Body of pancreas (tissue), 4 donors: ENCODE measurements at regions not wholly inside any gene's neighbourhood (a gene's known extent, or its start where the extent isn't known, plus 50 kb on each side); places are given as distances from the start of the nearest gene placed in this dataset.
"Not testable (repeated sequence)": the region's sequence is repeated elsewhere in the genome, so short reads cannot be mapped to it uniquely, and the experiment has no call there.

Source experiments
- ATAC-seq: fragments of 150-250 bp; one replicate; pipeline ENCODE4 v1.9.1; 2016
- DNase-seq, 4 donors: peaks; one replicate each; pipeline ENCODE4 v3.0.0-alpha.2; 2019
- H3K27ac ChIP-seq, 4 donors: fragments of 200-600 bp; sonication (generic); 1 replicate in 3 of 4; 2 replicates in 1 of 4; pipeline versions ENCODE4 v1.5.1 to v1.6.1; 2016 to 2019; ENCODE audit warnings: mild to moderate bottlenecking in 1 of 4, mixed read lengths in 1 of 4, moderate library complexity in 1 of 4
- H3K27me3 ChIP-seq, 2 donors: fragments of 200-600 bp; sonication (generic); one replicate each; pipeline ENCODE4 v1.6.0; 2016; ENCODE audit warnings: mild to moderate bottlenecking in 1 of 2
- H3K36me3 ChIP-seq, 2 donors: fragments of 200-600 bp; sonication (generic); replicated peaks in 1 of 2; 2 replicates each; pipeline ENCODE4 v1.5.1; 2016; ENCODE audit warnings: low read depth in 2 of 2; ENCODE audit not compliant: insufficient read depth in 1 of 2
- H3K4me1 ChIP-seq: fragments of 200-600 bp; sonication (generic); one replicate; pipeline ENCODE4 v1.6.0; 2016
- H3K4me3 ChIP-seq, 2 donors: fragments of 200-600 bp; sonication (generic); 1 replicate in 1 of 2; 2 replicates in 1 of 2; pipeline ENCODE4 v1.5.1; 2016 to 2019
- H3K9me3 ChIP-seq, 3 donors: fragments of 200-600 bp; sonication (generic); 1 replicate in 2 of 3; 2 replicates in 1 of 3; pipeline ENCODE4 v1.5.1; 2016
- POLR2A ChIP-seq, 3 donors: fragments of 450-650 bp; IDR thresholded peaks; one replicate each; pipeline ENCODE4 v1.6.1; 2016; ENCODE audit warnings: antibody characterized with exemption in 3 of 3, mild to moderate bottlenecking in 2 of 3
- WGBS, 2 donors: methylation state at CpG; one replicate each; pipeline ENCODE4 v1.1.5; 2017; 5-methylcytosine and 5-hydroxymethylcytosine counted together
- intact Hi-C: fragments of 100-400 bp; cut with DNase I; formaldehyde crosslinking; loops from one replicate; pipeline ENCODE4 v1.15.1; 2023
- TF ChIP-seq, protein P1 (sequence below), 7 experiments: fragments of 450-650 bp in 4 of 7; fragments of 200-600 bp in 3 of 7; sonication (generic) in 3 of 7; IDR thresholded peaks; one replicate each; pipeline ENCODE4 v1.5.1; 2016 to 2019; ENCODE audit warnings: antibody characterized with exemption in 7 of 7

DNA sequence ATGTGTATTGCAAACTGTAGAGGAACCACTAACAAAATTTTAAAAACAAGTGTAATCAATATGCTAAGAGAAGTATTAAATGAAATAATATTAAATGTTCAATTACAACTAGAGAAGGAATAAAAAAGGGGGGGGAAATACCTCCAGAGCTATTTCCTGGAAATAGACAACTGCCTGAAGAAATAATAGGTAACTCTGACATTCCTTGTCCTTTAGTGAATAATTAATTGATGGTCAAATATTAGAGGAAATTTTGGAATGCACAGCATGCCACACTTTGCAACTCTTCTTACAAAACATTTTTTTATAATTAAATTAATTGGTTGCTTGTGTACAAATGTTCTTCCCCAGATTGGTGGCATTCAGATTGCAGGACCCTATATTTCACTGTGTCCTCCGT is 342.6 kb upstream of the COL8A1 start:
- Histone ChIP-seq H3K27me3 (no peaks in the 10 kb centered on the region), H3K4me1 (no peaks in the 10 kb centered on the region), H3K36me3 (no peaks in the 10 kb centered on the region), H3K9me3 (no peaks in the 10 kb centered on the region), H3K27ac (no peak overlapping the region), H3K4me3 (no peak overlapping the region)
- TF ChIP-seq, protein P1, sequence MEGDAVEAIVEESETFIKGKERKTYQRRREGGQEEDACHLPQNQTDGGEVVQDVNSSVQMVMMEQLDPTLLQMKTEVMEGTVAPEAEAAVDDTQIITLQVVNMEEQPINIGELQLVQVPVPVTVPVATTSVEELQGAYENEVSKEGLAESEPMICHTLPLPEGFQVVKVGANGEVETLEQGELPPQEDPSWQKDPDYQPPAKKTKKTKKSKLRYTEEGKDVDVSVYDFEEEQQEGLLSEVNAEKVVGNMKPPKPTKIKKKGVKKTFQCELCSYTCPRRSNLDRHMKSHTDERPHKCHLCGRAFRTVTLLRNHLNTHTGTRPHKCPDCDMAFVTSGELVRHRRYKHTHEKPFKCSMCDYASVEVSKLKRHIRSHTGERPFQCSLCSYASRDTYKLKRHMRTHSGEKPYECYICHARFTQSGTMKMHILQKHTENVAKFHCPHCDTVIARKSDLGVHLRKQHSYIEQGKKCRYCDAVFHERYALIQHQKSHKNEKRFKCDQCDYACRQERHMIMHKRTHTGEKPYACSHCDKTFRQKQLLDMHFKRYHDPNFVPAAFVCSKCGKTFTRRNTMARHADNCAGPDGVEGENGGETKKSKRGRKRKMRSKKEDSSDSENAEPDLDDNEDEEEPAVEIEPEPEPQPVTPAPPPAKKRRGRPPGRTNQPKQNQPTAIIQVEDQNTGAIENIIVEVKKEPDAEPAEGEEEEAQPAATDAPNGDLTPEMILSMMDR (IDR thresholded peaks at IDR 0.05), result no peak
- TF ChIP-seq POLR2A (IDR thresholded peaks at IDR 0.05), result no peak
- ATAC-seq, result no peak
- WGBS, 2 donors, result 38 to 52% methylated on average over 1 of the region's 1 CpG
- no peak for DNase-seq
- intact Hi-C loops, result no loop called here

DNA sequence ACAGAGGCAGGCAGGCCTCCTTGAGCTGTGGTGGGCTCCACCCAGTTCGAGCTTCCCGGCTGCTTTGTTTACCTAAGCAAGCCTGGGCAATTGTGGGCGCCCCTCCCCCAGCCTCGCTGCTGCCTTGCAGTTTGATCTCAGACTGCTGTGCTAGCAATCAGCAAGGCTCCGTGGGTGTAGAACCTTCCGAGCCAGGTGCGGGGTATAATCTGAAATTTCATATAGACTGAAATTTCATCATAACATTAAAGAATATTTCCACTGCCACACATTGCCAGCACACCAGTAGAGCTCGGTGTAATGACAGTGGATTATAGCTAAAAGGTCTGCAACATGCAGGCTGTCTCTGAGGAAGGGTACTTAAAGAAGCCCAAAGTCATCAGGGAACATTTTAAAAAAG is 344.3 kb upstream of the COL8A1 start:
- H3K4me1 ChIP-seq, H3K4me3 ChIP-seq, H3K27me3 ChIP-seq, intact Hi-C loops, H3K27ac ChIP-seq, ATAC-seq, H3K36me3 ChIP-seq, H3K9me3 ChIP-seq, DNase-seq: not testable (repeated sequence)
- WGBS, 2 donors, result 6 to 9% methylated on average over 5 to 7 of the region's 8 CpGs

DNA sequence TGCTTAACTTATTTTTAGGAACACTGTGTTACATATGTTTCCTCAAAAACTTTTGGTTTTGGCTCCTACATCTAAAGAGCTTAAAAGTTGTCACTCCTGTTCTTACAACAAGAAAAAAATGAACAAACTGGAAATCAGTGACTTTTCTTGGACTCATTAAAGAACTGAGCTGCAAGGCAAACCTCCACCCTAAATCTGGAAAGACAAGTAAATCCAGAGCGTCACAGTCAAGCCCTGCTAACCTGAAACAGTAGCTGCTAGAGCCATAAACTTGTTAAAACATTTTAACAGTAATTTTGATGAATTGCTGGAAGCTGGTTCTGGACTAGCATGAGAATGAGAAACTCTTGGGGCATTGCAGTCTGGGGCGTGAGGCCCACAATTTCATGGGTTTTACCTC is 350.5 kb upstream of the COL8A1 start:
- H3K36me3 ChIP-seq, result no peaks in the 10 kb centered on the region
- no peaks in the 10 kb centered on the region for H3K4me1 ChIP-seq
- no peak overlapping the region for H3K4me3 ChIP-seq
- H3K27me3 ChIP-seq, result no peaks in the 10 kb centered on the region
- no peaks in the 10 kb centered on the region for H3K9me3 ChIP-seq
- intact Hi-C loops, result no loop called here
- TF ChIP-seq POLR2A (IDR thresholded peaks at IDR 0.05), result no peak
- TF ChIP-seq, protein P1 (IDR thresholded peaks at IDR 0.05), result no peak
- H3K27ac ChIP-seq, result no peak overlapping the region
- DNase-seq (no peak), ATAC-seq (no peak)
- WGBS, 2 donors, result 38 to 40% methylated on average over 2 of the region's 2 CpGs

DNA sequence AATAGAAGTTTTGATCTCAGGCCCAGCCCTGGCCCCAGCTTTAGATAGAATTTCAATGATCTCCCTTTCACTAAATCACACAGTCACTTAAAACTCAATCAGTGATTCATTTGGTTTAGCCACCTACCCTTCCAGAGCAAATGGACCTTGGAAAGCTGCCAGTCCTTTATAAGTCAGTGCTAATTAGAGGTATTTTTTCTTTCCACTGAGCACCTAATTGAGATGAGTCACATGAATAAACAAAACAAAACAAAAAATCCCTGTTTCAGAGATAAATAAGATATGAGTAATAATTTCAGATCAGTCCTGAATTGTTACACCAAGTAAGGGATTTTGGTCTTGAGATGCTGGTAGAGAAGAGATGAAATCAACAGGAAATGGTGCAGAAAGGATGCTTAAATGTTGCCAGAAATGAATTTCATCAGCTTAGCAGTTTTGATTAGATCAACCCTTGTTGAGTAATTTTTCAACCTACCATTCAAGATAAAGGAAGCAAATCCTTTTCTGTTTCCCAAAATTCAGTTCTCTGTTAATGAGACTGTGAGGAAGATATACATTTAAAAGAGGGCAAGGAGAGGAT is 352.0 kb upstream of the COL8A1 start:
- no peaks in the 10 kb centered on the region for H3K27me3 ChIP-seq
- H3K27ac ChIP-seq, result no peak overlapping the region
- intact Hi-C loops, result no loop called here
- no peaks in the 10 kb centered on the region for H3K36me3 ChIP-seq
- no peak overlapping the region for H3K4me3 ChIP-seq
- H3K4me1 ChIP-seq, result no peaks in the 10 kb centered on the region
- no peaks in the 10 kb centered on the region for H3K9me3 ChIP-seq
- no peak for ATAC-seq
- no peak for DNase-seq
- no peak for TF ChIP-seq POLR2A (IDR thresholded peaks at IDR 0.05)
- TF ChIP-seq, protein P1 (IDR thresholded peaks at IDR 0.05), result no peak

GRCh38 chr3:99269606-99270351 is 368.3 kb upstream of the DCBLD2 start:
- DNase-seq (peak in 2 of 4 donors; percentile 5 to 11), ATAC-seq (peak; percentile 18)
- intact Hi-C loops, result no loop called here
- Histone ChIP-seq H3K4me1 (no peaks in the 10 kb centered on the region), H3K27me3 (no peaks in the 10 kb centered on the region), H3K36me3 (no peaks in the 10 kb centered on the region), H3K27ac (no peak overlapping the region), H3K9me3 (no peaks in the 10 kb centered on the region), H3K4me3 (no peak overlapping the region)
- no peak for TF ChIP-seq POLR2A (IDR thresholded peaks at IDR 0.05)
- TF ChIP-seq, protein P1 (IDR thresholded peaks at IDR 0.05), result no peak
- WGBS, 2 donors, result 55 to 67% methylated on average over 9 of the region's 9 CpGs
